H9 (cell line): ENCODE measurements at regions not wholly inside any gene's neighbourhood (a gene's known extent, or its start where the extent isn't known, plus 50 kb on each side); places are given as distances from the start of the nearest gene placed in this dataset.

Experiments used
- DNase-seq: peaks from one replicate; pipeline ENCODE4 v3.0.0-alpha.2; 2017
- H2AFZ ChIP-seq: one replicate; pipeline ENCODE4 v1.6.1; 2013; ENCODE audit warnings: mild to moderate bottlenecking, low read length, control low read depth, moderate library complexity
- H2AK5ac ChIP-seq: 2 replicates; pipeline ENCODE4 v1.6.1; 2013; ENCODE audit warnings: low read length, control low read depth, mixed read lengths; ENCODE audit not compliant: insufficient read length
- H2BK120ac ChIP-seq: one replicate; pipeline ENCODE4 v1.6.1; 2013; ENCODE audit warnings: low read depth, mild to moderate bottlenecking, low read length, control low read depth, inconsistent platforms; ENCODE audit not compliant: poor library complexity, severe bottlenecking
- H2BK12ac ChIP-seq: 2 replicates; pipeline ENCODE4 v1.6.1; 2013; ENCODE audit warnings: low read length, control low read depth, mixed read lengths, low read depth; ENCODE audit not compliant: insufficient read length
- H2BK15ac ChIP-seq: 2 replicates; pipeline ENCODE4 v1.6.1; 2013; ENCODE audit warnings: low read depth, low read length, control low read depth
- H2BK20ac ChIP-seq: one replicate; pipeline ENCODE4 v1.6.1; 2013; ENCODE audit warnings: low read depth, mild to moderate bottlenecking, low read length, control low read depth, inconsistent platforms; ENCODE audit not compliant: poor library complexity, severe bottlenecking
- H2BK5ac ChIP-seq: 2 replicates; pipeline ENCODE4 v1.6.1; 2013; ENCODE audit warnings: low read length, control low read depth, mixed read lengths; ENCODE audit not compliant: insufficient read length
- H3K14ac ChIP-seq: 2 replicates; pipeline ENCODE4 v1.6.1; 2013; ENCODE audit warnings: low read length, control low read depth; ENCODE audit not compliant: insufficient read depth
- H3K18ac ChIP-seq: 2 replicates; pipeline ENCODE4 v1.6.1; 2013; ENCODE audit warnings: low read depth, mild to moderate bottlenecking, mixed read lengths, low read length, control low read depth; ENCODE audit not compliant: insufficient read length
- H3K23ac ChIP-seq: 2 replicates; pipeline ENCODE4 v1.6.1; 2013; ENCODE audit warnings: low read length, control low read depth, mixed read lengths, low read depth; ENCODE audit not compliant: insufficient read length
- H3K23me2 ChIP-seq: 2 replicates; pipeline ENCODE4 v1.6.1; 2013; ENCODE audit warnings: low read depth, mild to moderate bottlenecking, mixed read lengths, low read length, control low read depth; ENCODE audit not compliant: insufficient read length, poor library complexity, severe bottlenecking
- H3K27ac ChIP-seq: 2 replicates; pipeline ENCODE4 v1.5.1; 2013; ENCODE audit warnings: low read length, control low read depth, mixed read lengths, low read depth; ENCODE audit not compliant: insufficient read length
- H3K27me3 ChIP-seq: 2 replicates; pipeline ENCODE4 v1.6.1; 2013; ENCODE audit warnings: low read length, control low read depth, inconsistent platforms; ENCODE audit not compliant: insufficient read depth
- H3K4ac ChIP-seq: 2 replicates; pipeline ENCODE4 v1.6.1; 2013; ENCODE audit warnings: low read depth, mild to moderate bottlenecking, control low read depth, inconsistent platforms, low read length, moderate library complexity
- H3K4me1 ChIP-seq: 2 replicates; pipeline ENCODE4 v1.6.1; 2013; ENCODE audit warnings: low read length, control low read depth, inconsistent platforms; ENCODE audit not compliant: insufficient read depth
- H3K4me2 ChIP-seq: 2 replicates; pipeline ENCODE4 v1.6.1; 2013; ENCODE audit warnings: low read length, control low read depth, mixed read lengths; ENCODE audit not compliant: insufficient read length, insufficient read depth
- H3K56ac ChIP-seq: 2 replicates; pipeline ENCODE4 v1.6.1; 2013; ENCODE audit warnings: low read depth, mild to moderate bottlenecking, mixed read lengths, low read length, control low read depth; ENCODE audit not compliant: insufficient read length
- H3K79me1 ChIP-seq: 2 replicates; pipeline ENCODE4 v1.6.1; 2013; ENCODE audit warnings: low read depth, mild to moderate bottlenecking, moderate library complexity, low read length, control low read depth, inconsistent platforms; ENCODE audit not compliant: insufficient read depth, poor library complexity, severe bottlenecking
- H3K79me2 ChIP-seq: 2 replicates; pipeline ENCODE4 v1.6.1; 2013; ENCODE audit warnings: low read length, control low read depth, inconsistent platforms; ENCODE audit not compliant: insufficient read depth
- H3K9ac ChIP-seq: 2 replicates; pipeline ENCODE4 v1.6.1; 2013; ENCODE audit warnings: low read length, control low read depth, mixed read lengths; ENCODE audit not compliant: insufficient read length; ENCODE audit errors: extremely low read depth
- H3K9me3 ChIP-seq: one replicate; pipeline ENCODE4 v1.6.1; 2013; ENCODE audit warnings: low read depth, low read length, inconsistent platforms; ENCODE audit not compliant: control insufficient read depth
- H3T11ph ChIP-seq: one replicate; pipeline ENCODE4 v1.6.1; 2013; ENCODE audit warnings: mild to moderate bottlenecking, low read length, control low read depth, inconsistent platforms
- H4K20me1 ChIP-seq: one replicate; pipeline ENCODE4 v1.6.1; 2013; ENCODE audit not compliant: control insufficient read depth, insufficient read length, insufficient read depth
- H4K5ac ChIP-seq: 2 replicates; pipeline ENCODE4 v1.6.1; 2013; ENCODE audit warnings: low read depth, mild to moderate bottlenecking, mixed read lengths, low read length, control low read depth; ENCODE audit not compliant: insufficient read length
- H4K8ac ChIP-seq: replicated peaks from 2 replicates; pipeline ENCODE4 v1.6.1; 2013; ENCODE audit warnings: low read length, control low read depth, mixed read lengths, low read depth; ENCODE audit not compliant: insufficient read length
- H4K91ac ChIP-seq: 2 replicates; pipeline ENCODE4 v1.6.1; 2013; ENCODE audit warnings: low read depth, mild to moderate bottlenecking, moderate library complexity, mixed read lengths, low read length, control low read depth; ENCODE audit not compliant: insufficient read length
- H3K27ac Mint-ChIP-seq, 3 experiments: 2 replicates in 2 of 3; 3 replicates in 1 of 3; pipeline ENCODE4 v1.8.0; 2020 to 2021; ENCODE audit warnings: mixed read lengths in 3 of 3, mild to moderate bottlenecking in 1 of 3, moderate library complexity in 1 of 3
- H3K27me3 Mint-ChIP-seq: 2 replicates; pipeline ENCODE4 v1.8.0; 2021; ENCODE audit warnings: low read depth, mild to moderate bottlenecking, moderate library complexity, mixed read lengths
- H3K36me3 Mint-ChIP-seq, 3 experiments: 2 replicates in 2 of 3; 3 replicates in 1 of 3; pipeline ENCODE4 v1.8.0; 2020 to 2021; ENCODE audit warnings: low read depth in 3 of 3, mixed read lengths in 3 of 3; ENCODE audit not compliant: insufficient read depth in 1 of 3
- H3K4me1 Mint-ChIP-seq, 2 experiments: 2 replicates each; pipeline ENCODE4 v1.8.0; 2020; ENCODE audit warnings: mixed read lengths in 2 of 2
- H3K4me3 Mint-ChIP-seq, 2 experiments: 2 replicates in 1 of 2; 3 replicates in 1 of 2; pipeline ENCODE4 v1.8.0; 2020 to 2021; ENCODE audit warnings: mild to moderate bottlenecking in 2 of 2, mixed read lengths in 2 of 2, moderate library complexity in 1 of 2
- H3K9me3 Mint-ChIP-seq, 2 experiments: 2 replicates in 1 of 2; 3 replicates in 1 of 2; pipeline ENCODE4 v1.8.0; 2020; ENCODE audit warnings: mild to moderate bottlenecking in 2 of 2, mixed read lengths in 2 of 2, moderate library complexity in 1 of 2
- WGBS: extraction: QIAGEN DNeasy Blood & Tissue Kit; methylation state at CpG from one replicate; pipeline ENCODE4 v1.1.7; 2013; ENCODE audit warnings: missing lambda C conversion rate, low lambda C conversion rate, mixed read lengths; ENCODE audit not compliant: insufficient read length; ENCODE audit errors: extremely low coverage; 5-methylcytosine and 5-hydroxymethylcytosine counted together
- TF ChIP-seq, protein P1 (sequence below): fragments of 200-600 bp; sonication (generic); conservative IDR thresholded peaks from 3 replicates; pipeline ENCODE4 v1.8.0; 2021; ENCODE audit warnings: antibody characterized with exemption, mild to moderate bottlenecking

DNA sequence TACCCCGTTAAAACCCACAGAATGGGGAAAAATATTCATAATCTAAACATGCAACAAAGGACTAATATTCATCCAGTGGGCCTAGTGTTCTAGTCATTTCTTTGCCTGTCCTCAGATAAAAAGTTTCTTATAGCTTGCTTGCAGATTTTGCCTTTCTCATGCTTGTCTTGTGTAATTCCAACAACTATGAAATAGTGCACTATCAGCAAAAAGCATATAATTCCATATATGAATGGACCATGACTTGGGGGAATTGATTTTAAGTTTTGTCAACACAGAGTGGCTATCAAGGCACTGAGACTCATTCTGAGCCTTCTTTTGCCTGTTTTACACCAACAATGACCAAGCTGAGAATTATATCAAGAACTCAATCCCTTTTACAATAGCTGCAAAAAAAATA lies 278.6 kb upstream of the GPR149 start:
- Histone ChIP-seq H3K14ac (no peak overlapping the region), H3K27me3 (no peaks in the 10 kb centered on the region), H2BK15ac (no peak overlapping the region), H2BK120ac (no peak overlapping the region), H3K4me2 (no peak overlapping the region), H3K4ac (no peak overlapping the region), H3K18ac (no peak overlapping the region), H3K23ac (no peak overlapping the region), H2BK5ac (no peak overlapping the region), H3K9ac (no peak overlapping the region), H2AK5ac (no peak overlapping the region), H3K79me1 (no peaks in the 10 kb centered on the region), H4K8ac (no peak overlapping the region), H3K27ac (no peak overlapping the region), H3K79me2 (no peaks in the 10 kb centered on the region), H3K56ac (no peak overlapping the region), H4K5ac (no peak overlapping the region), H3T11ph (no peak overlapping the region), H2BK12ac (no peak overlapping the region), H3K23me2 (no peaks in the 10 kb centered on the region), H2AFZ (no peak overlapping the region), H4K91ac (no peak overlapping the region), H4K20me1 (no peaks in the 10 kb centered on the region), H3K9me3 (no peaks in the 10 kb centered on the region), H2BK20ac (no peak overlapping the region), H3K4me1 (no peaks in the 10 kb centered on the region)
- Mint-ChIP-seq H3K9me3 (no peaks in the 10 kb centered on the region), H3K36me3 (no peaks in the 10 kb centered on the region), H3K27me3 (no peaks in the 10 kb centered on the region), H3K4me1 (no peaks in the 10 kb centered on the region; a peak in 1 of 4 replicates), H3K27ac (no peak overlapping the region), H3K4me3 (no peak overlapping the region)
- DNase-seq, result no peak
- TF ChIP-seq, protein P1, sequence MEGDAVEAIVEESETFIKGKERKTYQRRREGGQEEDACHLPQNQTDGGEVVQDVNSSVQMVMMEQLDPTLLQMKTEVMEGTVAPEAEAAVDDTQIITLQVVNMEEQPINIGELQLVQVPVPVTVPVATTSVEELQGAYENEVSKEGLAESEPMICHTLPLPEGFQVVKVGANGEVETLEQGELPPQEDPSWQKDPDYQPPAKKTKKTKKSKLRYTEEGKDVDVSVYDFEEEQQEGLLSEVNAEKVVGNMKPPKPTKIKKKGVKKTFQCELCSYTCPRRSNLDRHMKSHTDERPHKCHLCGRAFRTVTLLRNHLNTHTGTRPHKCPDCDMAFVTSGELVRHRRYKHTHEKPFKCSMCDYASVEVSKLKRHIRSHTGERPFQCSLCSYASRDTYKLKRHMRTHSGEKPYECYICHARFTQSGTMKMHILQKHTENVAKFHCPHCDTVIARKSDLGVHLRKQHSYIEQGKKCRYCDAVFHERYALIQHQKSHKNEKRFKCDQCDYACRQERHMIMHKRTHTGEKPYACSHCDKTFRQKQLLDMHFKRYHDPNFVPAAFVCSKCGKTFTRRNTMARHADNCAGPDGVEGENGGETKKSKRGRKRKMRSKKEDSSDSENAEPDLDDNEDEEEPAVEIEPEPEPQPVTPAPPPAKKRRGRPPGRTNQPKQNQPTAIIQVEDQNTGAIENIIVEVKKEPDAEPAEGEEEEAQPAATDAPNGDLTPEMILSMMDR, result no peak
- WGBS, result no CpG with 5 or more reads among the region's 1 CpG
